ENCODE measurements at regions not wholly inside any gene's neighbourhood (a gene's known extent, or its start where the extent isn't known, plus 50 kb on each side); places are given as distances from the start of the nearest gene placed in this dataset.

- TF ChIP-seq, protein P1, sequence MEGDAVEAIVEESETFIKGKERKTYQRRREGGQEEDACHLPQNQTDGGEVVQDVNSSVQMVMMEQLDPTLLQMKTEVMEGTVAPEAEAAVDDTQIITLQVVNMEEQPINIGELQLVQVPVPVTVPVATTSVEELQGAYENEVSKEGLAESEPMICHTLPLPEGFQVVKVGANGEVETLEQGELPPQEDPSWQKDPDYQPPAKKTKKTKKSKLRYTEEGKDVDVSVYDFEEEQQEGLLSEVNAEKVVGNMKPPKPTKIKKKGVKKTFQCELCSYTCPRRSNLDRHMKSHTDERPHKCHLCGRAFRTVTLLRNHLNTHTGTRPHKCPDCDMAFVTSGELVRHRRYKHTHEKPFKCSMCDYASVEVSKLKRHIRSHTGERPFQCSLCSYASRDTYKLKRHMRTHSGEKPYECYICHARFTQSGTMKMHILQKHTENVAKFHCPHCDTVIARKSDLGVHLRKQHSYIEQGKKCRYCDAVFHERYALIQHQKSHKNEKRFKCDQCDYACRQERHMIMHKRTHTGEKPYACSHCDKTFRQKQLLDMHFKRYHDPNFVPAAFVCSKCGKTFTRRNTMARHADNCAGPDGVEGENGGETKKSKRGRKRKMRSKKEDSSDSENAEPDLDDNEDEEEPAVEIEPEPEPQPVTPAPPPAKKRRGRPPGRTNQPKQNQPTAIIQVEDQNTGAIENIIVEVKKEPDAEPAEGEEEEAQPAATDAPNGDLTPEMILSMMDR (IDR thresholded peaks at IDR 0.05) = no peak
- TF ChIP-seq POLR2A (IDR thresholded peaks at IDR 0.05; ENCODE audit: low read depth) = no peak
- no peak for TF ChIP-seq POLR2AphosphoS5 (IDR thresholded peaks at IDR 0.05)
These were observed 274.4 kb downstream of the KIF20B start for GRCh38 chr10:89975771-89976170.

Data from esophagus muscularis mucosa (tissue), 3 donors.